Endothelial cell of umbilical vein (primary cell): ENCODE measurements at regions not wholly inside any gene's neighbourhood (a gene's known extent, or its start where the extent isn't known, plus 50 kb on each side); places are given as distances from the start of the nearest gene placed in this dataset.

Experiments used
- BruUV-seq: library from RNA; stranded (reverse); fragments of 400-500 nt; replicated peaks from 2 replicates; lab custom pipeline; 2021; lab: Mats Ljungman, UMichigan
- CTCF ChIA-PET: fragments of 300-600, 350-600 bp; sonication (Branson Sonifier 250); formaldehyde crosslinking; loops from one replicate; lab custom pipeline; 2021; ENCODE audit warnings: antibody characterized with exemption, inconsistent platforms; lab: Charles Lee
- POLR2A ChIA-PET: fragments of 300-600, 350-600 bp; sonication (Branson Sonifier 250); formaldehyde crosslinking; loops from one replicate; lab custom pipeline; 2021; ENCODE audit warnings: antibody characterized with exemption, inconsistent platforms; lab: Charles Lee
- DNase-seq: peaks from one replicate; pipeline ENCODE4 v3.0.0-alpha.2; 2011; ENCODE audit warnings: low read depth, low spot score
- FAIRE-seq: peaks from 2 replicates; lab custom pipeline; 2011; peaks lifted over from hg19 to GRCh38; lab: Jason Lieb, UNC
- H2AFZ ChIP-seq: 2 replicates; pipeline ENCODE4 v1.6.0; 2012; ENCODE audit warnings: low read depth, low read length, control low read depth, inconsistent platforms
- H3K27ac ChIP-seq: 2 replicates; pipeline ENCODE4 v1.5.1; 2011; ENCODE audit warnings: low read depth, mild to moderate bottlenecking, control low read depth, low read length, moderate library complexity; ENCODE audit not compliant: insufficient read depth
- H3K27me3 ChIP-seq, 2 experiments: 2 replicates each; pipeline versions ENCODE4 v1.6.0 to v1.6.1; 2011; ENCODE audit warnings: low read length in 2 of 2, mixed read lengths in 1 of 2; ENCODE audit not compliant: control insufficient read depth in 2 of 2, insufficient read depth in 2 of 2
- H3K36me3 ChIP-seq, 2 experiments: 2 replicates in 1 of 2; 3 replicates in 1 of 2; pipeline ENCODE4 v1.5.1; 2011; ENCODE audit warnings: low read length in 2 of 2, mild to moderate bottlenecking in 1 of 2, moderate library complexity in 1 of 2; ENCODE audit not compliant: control insufficient read depth in 2 of 2, insufficient read depth in 2 of 2; ENCODE audit errors: extremely low read depth in 1 of 2
- H3K4me1 ChIP-seq: 3 replicates; pipeline ENCODE4 v1.5.1; 2011; ENCODE audit warnings: mild to moderate bottlenecking, low read length; ENCODE audit not compliant: control insufficient read depth, insufficient read depth; ENCODE audit errors: extremely low read depth
- H3K4me2 ChIP-seq: 2 replicates; pipeline ENCODE4 v1.6.1; 2011; ENCODE audit warnings: low read length, control low read depth, mixed read lengths; ENCODE audit not compliant: insufficient read depth
- H3K4me3 ChIP-seq, 3 experiments: fragments of 200-600 bp in 1 of 3; sonication (generic), shearing (Covaris generic) in 1 of 3; replicated peaks in 1 of 3; 2 replicates each; pipeline ENCODE4 v1.5.1; 2011 to 2016; ENCODE audit warnings: control low read depth in 3 of 3, low read length in 3 of 3, mild to moderate bottlenecking in 2 of 3, inconsistent platforms in 1 of 3, low read depth in 1 of 3, moderate library complexity in 1 of 3; ENCODE audit not compliant: insufficient read depth in 1 of 3
- H3K79me2 ChIP-seq: 2 replicates; pipeline ENCODE4 v1.6.0; 2012; ENCODE audit warnings: low read length, inconsistent platforms; ENCODE audit not compliant: control insufficient read depth, insufficient read depth
- H3K9ac ChIP-seq: replicated peaks from 2 replicates; pipeline ENCODE3; 2011; ENCODE audit warnings: low read length, control low read depth; ENCODE audit not compliant: insufficient read depth; ENCODE audit errors: extremely low read depth
- H3K9me1 ChIP-seq: replicated peaks from 3 replicates; pipeline ENCODE4 v1.6.0; 2011; ENCODE audit warnings: mild to moderate bottlenecking, low read length; ENCODE audit not compliant: control insufficient read depth, insufficient read depth; ENCODE audit errors: extremely low read depth
- H3K9me3 ChIP-seq: replicated peaks from 2 replicates; pipeline ENCODE4 v1.5.1; 2012; ENCODE audit warnings: low read length, inconsistent platforms; ENCODE audit not compliant: control insufficient read depth, insufficient read depth
- H4K20me1 ChIP-seq: replicated peaks from 2 replicates; pipeline ENCODE3; 2011; ENCODE audit warnings: mild to moderate bottlenecking, low read length; ENCODE audit not compliant: control insufficient read depth, insufficient read depth; ENCODE audit errors: extremely low read depth
- CTCF ChIP-seq, 2 donors: IDR thresholded peaks; 1 replicate in 1 of 2; 2 replicates in 1 of 2; pipeline ENCODE4 v1.5.1; 2011; ENCODE audit warnings: low read length in 2 of 2, mild to moderate bottlenecking in 2 of 2, moderate library complexity in 2 of 2, control low read depth in 1 of 2, inconsistent platforms in 1 of 2, low read depth in 1 of 2; ENCODE audit not compliant: insufficient read depth in 1 of 2; ENCODE audit errors: extremely low read depth in 1 of 2
- EZH2 ChIP-seq: IDR thresholded peaks from 2 replicates; pipeline ENCODE4 v1.6.1; 2012; ENCODE audit warnings: borderline replicate concordance, low read depth, mild to moderate bottlenecking, moderate library complexity, low read length, inconsistent platforms; ENCODE audit not compliant: severe bottlenecking
- FOS ChIP-seq: IDR thresholded peaks from 2 replicates; pipeline ENCODE4 v1.6.1; 2011; ENCODE audit warnings: mild to moderate bottlenecking, low read length, moderate library complexity, borderline replicate concordance; ENCODE audit not compliant: insufficient read depth
- GATA2 ChIP-seq: IDR thresholded peaks from 2 replicates; pipeline ENCODE4 v1.7.0; 2011; ENCODE audit warnings: low read depth, mild to moderate bottlenecking, moderate library complexity, mixed read lengths, low read length; ENCODE audit not compliant: insufficient read length, insufficient read depth
- JUN ChIP-seq: IDR thresholded peaks from 2 replicates; pipeline ENCODE4 v1.6.1; 2011; ENCODE audit warnings: borderline replicate concordance, low read depth; ENCODE audit not compliant: insufficient read length, insufficient read depth
- MAX ChIP-seq: IDR thresholded peaks from 2 replicates; pipeline ENCODE4 v1.6.1; 2011; ENCODE audit not compliant: insufficient read depth, insufficient read length
- MYC ChIP-seq: IDR thresholded peaks from one replicate; pipeline ENCODE4 v1.6.1; 2011; ENCODE audit warnings: mild to moderate bottlenecking, low read depth, low read length
- POLR2A ChIP-seq: IDR thresholded peaks from 2 replicates; pipeline ENCODE4 v1.6.1; 2012; ENCODE audit warnings: low read depth, mild to moderate bottlenecking, control low read depth, low read length
- POLR2AphosphoS5 ChIP-seq: IDR thresholded peaks from 2 replicates; pipeline ENCODE4 v1.6.1; 2012; ENCODE audit warnings: low read depth, mild to moderate bottlenecking, control low read depth, low read length, moderate library complexity; ENCODE audit not compliant: insufficient read depth
- dilution Hi-C: fragments of 300-500 bp; cut with MboI; formaldehyde crosslinking; loops from one replicate; pipeline ENCODE4 v1.15.0; 2019; ENCODE audit warnings: low sequenced_read_pairs; ENCODE audit not compliant: extremely low pct_ligation_motif_present
- intact Hi-C: fragments of 100-400 bp; cut with micrococcal nuclease; formaldehyde crosslinking; loops from one replicate; pipeline ENCODE4 v1.10.0; 2022

- intact Hi-C loops: no loop called here
- TF ChIP-seq FOS (no peak), GATA2 (no peak), JUN (no peak), POLR2AphosphoS5 (no peak), MYC (no peak), CTCF (IDR thresholded peaks at IDR 0.05; ENCODE audit: extremely low read depth in 1 of 2, insufficient read depth in 1 of 2, low read depth in 1 of 2, low read length in 2 of 2) (no peak), MAX (no peak), EZH2 (no peak), POLR2A (no peak)
- Histone ChIP-seq H3K36me3 (no peaks in the 10 kb centered on the region), H3K4me2 (no peak overlapping the region), H4K20me1 (no peaks in the 10 kb centered on the region), H3K4me1 (no peaks in the 10 kb centered on the region), H3K4me3 (no peak overlapping the region), H3K79me2 (no peaks in the 10 kb centered on the region), H2AFZ (no peak overlapping the region), H3K9me3 (no peaks in the 10 kb centered on the region), H3K27me3 (no peaks in the 10 kb centered on the region), H3K9ac (no peak overlapping the region), H3K27ac (no peak overlapping the region), H3K9me1 (no peaks in the 10 kb centered on the region)
- CTCF ChIA-PET: no interaction called here
- dilution Hi-C loops: no loop called here
- DNase-seq (no peak), FAIRE-seq (no peak)
- POLR2A ChIA-PET: no interaction called here
- no TSS peak for BruUV-seq
Observed at GRCh38 chr18:11322716-11323115, 173.3 kb upstream of the PIEZO2 start.
